CD14-positive monocyte (primary cell): ENCODE measurements at regions not wholly inside any gene's neighbourhood (a gene's known extent, or its start where the extent isn't known, plus 50 kb on each side); places are given as distances from the start of the nearest gene placed in this dataset.
"Not testable (repeated sequence)": the region's sequence is repeated elsewhere in the genome, so short reads cannot be mapped to it uniquely, and the experiment has no call there.

Source experiments
- DNase-seq, 3 donors: peaks; one replicate each; pipeline ENCODE4 v3.0.0-alpha.2; 2011 to 2022
- H2AFZ ChIP-seq: 2 replicates; pipeline ENCODE4 v1.6.0; 2012; ENCODE audit warnings: mild to moderate bottlenecking, low read depth, low read length, inconsistent platforms; ENCODE audit not compliant: insufficient read depth, poor library complexity, severe bottlenecking
- H3K27ac ChIP-seq, 2 donors: 1 replicate in 1 of 2; 2 replicates in 1 of 2; pipeline ENCODE4 v1.5.1; 2012 to 2013; ENCODE audit warnings: low read length in 2 of 2, control low read depth in 1 of 2, inconsistent platforms in 1 of 2, low read depth in 1 of 2, mild to moderate bottlenecking in 1 of 2
- H3K27me3 ChIP-seq, 2 donors: one replicate each; pipeline versions ENCODE4 v1.6.0 to v1.6.1; 2011 to 2013; ENCODE audit warnings: low read length in 2 of 2; ENCODE audit not compliant: control insufficient read depth in 2 of 2, insufficient read depth in 2 of 2
- H3K36me3 ChIP-seq, 2 donors: replicated peaks in 1 of 2; 1 replicate in 1 of 2; 2 replicates in 1 of 2; pipeline versions ENCODE4 v1.5.1 to v1.6.1; 2012 to 2013; ENCODE audit warnings: low read length in 2 of 2, control low read depth in 1 of 2, inconsistent platforms in 1 of 2, mild to moderate bottlenecking in 1 of 2; ENCODE audit not compliant: insufficient read depth in 2 of 2, control insufficient read depth in 1 of 2
- H3K4me1 ChIP-seq, 2 donors: 1 replicate in 1 of 2; 2 replicates in 1 of 2; pipeline versions ENCODE4 v1.5.1 to v1.6.1; 2012 to 2013; ENCODE audit warnings: low read length in 2 of 2, control low read depth in 1 of 2, inconsistent platforms in 1 of 2, mild to moderate bottlenecking in 1 of 2, moderate library complexity in 1 of 2; ENCODE audit not compliant: insufficient read depth in 2 of 2, control insufficient read depth in 1 of 2
- H3K4me2 ChIP-seq: replicated peaks from 2 replicates; pipeline ENCODE3; 2012; ENCODE audit warnings: low read length, moderate library complexity, mild to moderate bottlenecking; ENCODE audit not compliant: poor library complexity, severe bottlenecking; ENCODE audit errors: extremely low read depth
- H3K4me3 ChIP-seq, 3 experiments: fragments of 200-600 bp in 1 of 3; sonication (generic) in 1 of 3; replicated peaks in 1 of 3; 1 replicate in 2 of 3; 2 replicates in 1 of 3; pipeline ENCODE4 v1.5.1; 2011 to 2013; ENCODE audit warnings: low read length in 3 of 3, mild to moderate bottlenecking in 3 of 3, control low read depth in 2 of 3, low read depth in 2 of 3, inconsistent platforms in 1 of 3, moderate library complexity in 1 of 3
- H3K79me2 ChIP-seq: 2 replicates; pipeline ENCODE4 v1.6.0; 2012; ENCODE audit warnings: mild to moderate bottlenecking, control low read depth, inconsistent platforms, low read length, moderate library complexity; ENCODE audit not compliant: insufficient read depth
- H3K9ac ChIP-seq: 2 replicates; pipeline ENCODE4 v1.6.0; 2017; ENCODE audit warnings: low read length, mild to moderate bottlenecking; ENCODE audit not compliant: insufficient read depth, poor library complexity, severe bottlenecking
- H3K9me3 ChIP-seq, 2 donors: replicated peaks in 1 of 2; 1 replicate in 1 of 2; 2 replicates in 1 of 2; pipeline versions ENCODE4 v1.5.1 to v1.6.1; 2012 to 2013; ENCODE audit warnings: low read length in 2 of 2, control low read depth in 1 of 2; ENCODE audit not compliant: control insufficient read depth in 1 of 2, insufficient read depth in 1 of 2
- H4K20me1 ChIP-seq: 2 replicates; pipeline ENCODE4 v1.6.0; 2012; ENCODE audit warnings: mild to moderate bottlenecking, low read length, control low read depth, moderate library complexity; ENCODE audit not compliant: insufficient read depth
- H3K27ac Mint-ChIP-seq, 7 donors: one replicate each; pipeline ENCODE4 v1.8.0; 2020; ENCODE audit warnings: mild to moderate bottlenecking in 7 of 7, mixed read lengths in 7 of 7, moderate library complexity in 6 of 7, inconsistent platforms in 2 of 7
- H3K27me3 Mint-ChIP-seq, 3 donors: one replicate each; pipeline ENCODE4 v1.8.0; 2021 to 2022; ENCODE audit warnings: low read depth in 3 of 3, mild to moderate bottlenecking in 3 of 3, mixed read lengths in 3 of 3, moderate library complexity in 3 of 3, inconsistent platforms in 1 of 3
- H3K36me3 Mint-ChIP-seq, 2 donors: one replicate each; pipeline ENCODE4 v1.8.0; 2020; ENCODE audit warnings: mixed read lengths in 2 of 2, inconsistent platforms in 1 of 2, mild to moderate bottlenecking in 1 of 2
- H3K4me1 Mint-ChIP-seq: one replicate; pipeline ENCODE4 v1.8.0; 2020; ENCODE audit warnings: mild to moderate bottlenecking, mixed read lengths
- H3K4me3 Mint-ChIP-seq, 2 donors: one replicate each; pipeline ENCODE4 v1.8.0; 2020; ENCODE audit warnings: mild to moderate bottlenecking in 2 of 2, mixed read lengths in 2 of 2, moderate library complexity in 1 of 2
- H3K9me3 Mint-ChIP-seq, 7 donors: one replicate each; pipeline ENCODE4 v1.8.0; 2020 to 2022; ENCODE audit warnings: mixed read lengths in 7 of 7, mild to moderate bottlenecking in 6 of 7, moderate library complexity in 6 of 7, inconsistent platforms in 2 of 7
- WGBS: methylation state at CpG from one replicate; pipeline ENCODE4 v1.1.5; 2013; ENCODE audit warnings: missing lambda C conversion rate; ENCODE audit not compliant: insufficient coverage; 5-methylcytosine and 5-hydroxymethylcytosine counted together
- intact Hi-C, 2 donors: fragments of 100-400 bp; cut with micrococcal nuclease; formaldehyde crosslinking; loops; one replicate each; pipeline versions ENCODE4 v1.15.0 to v1.15.1; 2023
- TF ChIP-seq, protein P1 (sequence below): fragments of 200-600 bp; IDR thresholded peaks from one replicate; pipeline ENCODE4 v1.8.0; 2022; ENCODE audit warnings: antibody characterized with exemption, mild to moderate bottlenecking

DNA sequence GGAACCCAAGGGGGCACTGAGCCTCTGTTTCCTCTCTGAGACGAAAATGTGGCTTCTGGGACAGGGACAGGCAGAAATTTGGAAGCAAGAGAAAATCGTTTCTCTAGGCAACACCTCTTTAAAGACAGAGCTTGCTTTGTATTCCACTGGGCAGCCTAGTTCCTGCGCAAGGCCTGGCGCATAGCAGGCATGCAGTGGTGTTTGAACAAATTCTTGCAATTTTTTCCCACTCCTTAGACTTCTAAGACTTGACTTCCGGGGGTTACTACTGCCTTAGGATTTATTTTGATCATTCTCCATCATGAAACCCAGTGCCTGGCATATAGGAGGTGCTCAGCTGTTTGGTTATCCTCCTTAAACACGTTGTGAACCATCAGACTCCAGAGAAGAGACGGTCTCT lies 249.0 kb upstream of the KCNG1 start:
- Histone ChIP-seq H3K9me3 (peaks cover 0 to 6% of the 10 kb centered on the region in 2 donors), H3K4me2 (no peak overlapping the region), H3K79me2 (no peaks in the 10 kb centered on the region), H4K20me1 (no peaks in the 10 kb centered on the region), H3K27me3 (peaks cover 0 to 4% of the 10 kb centered on the region in 2 donors), H2AFZ (no peak overlapping the region), H3K4me1 (no peaks in the 10 kb centered on the region), H3K27ac (no peak overlapping the region), H3K36me3 (no peaks in the 10 kb centered on the region), H3K9ac (no peak overlapping the region), H3K4me3 (no peak overlapping the region)
- no peak overlapping the region for H3K27ac Mint-ChIP-seq
- H3K36me3 Mint-ChIP-seq, result no peaks in the 10 kb centered on the region
- intact Hi-C loops, result no loop called here
- 93% methylated on average over 3 of the region's 7 CpGs for WGBS
- TF ChIP-seq, protein P1, sequence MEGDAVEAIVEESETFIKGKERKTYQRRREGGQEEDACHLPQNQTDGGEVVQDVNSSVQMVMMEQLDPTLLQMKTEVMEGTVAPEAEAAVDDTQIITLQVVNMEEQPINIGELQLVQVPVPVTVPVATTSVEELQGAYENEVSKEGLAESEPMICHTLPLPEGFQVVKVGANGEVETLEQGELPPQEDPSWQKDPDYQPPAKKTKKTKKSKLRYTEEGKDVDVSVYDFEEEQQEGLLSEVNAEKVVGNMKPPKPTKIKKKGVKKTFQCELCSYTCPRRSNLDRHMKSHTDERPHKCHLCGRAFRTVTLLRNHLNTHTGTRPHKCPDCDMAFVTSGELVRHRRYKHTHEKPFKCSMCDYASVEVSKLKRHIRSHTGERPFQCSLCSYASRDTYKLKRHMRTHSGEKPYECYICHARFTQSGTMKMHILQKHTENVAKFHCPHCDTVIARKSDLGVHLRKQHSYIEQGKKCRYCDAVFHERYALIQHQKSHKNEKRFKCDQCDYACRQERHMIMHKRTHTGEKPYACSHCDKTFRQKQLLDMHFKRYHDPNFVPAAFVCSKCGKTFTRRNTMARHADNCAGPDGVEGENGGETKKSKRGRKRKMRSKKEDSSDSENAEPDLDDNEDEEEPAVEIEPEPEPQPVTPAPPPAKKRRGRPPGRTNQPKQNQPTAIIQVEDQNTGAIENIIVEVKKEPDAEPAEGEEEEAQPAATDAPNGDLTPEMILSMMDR, result no peak
- no peak for DNase-seq
- H3K9me3 Mint-ChIP-seq, result peaks cover 2 to 20% (median 4%) of the 10 kb centered on the region in 7 donors
- H3K4me3 Mint-ChIP-seq, result no peak overlapping the region
- H3K27me3 Mint-ChIP-seq, result peaks cover 5 to 29% (median 11%) of the 10 kb centered on the region in 3 donors
- peaks cover 5% of the 10 kb centered on the region for H3K4me1 Mint-ChIP-seq

GRCh38 chr20:51271289-51271688 lies 248.4 kb upstream of the KCNG1 start:
- Mint-ChIP-seq H3K9me3 (peaks cover 2 to 20% (median 6%) of the 10 kb centered on the region in 7 donors), H3K27me3 (peaks cover 2 to 22% (median 9%) of the 10 kb centered on the region in 3 donors)
- H3K4me2 ChIP-seq, H2AFZ ChIP-seq, H3K27ac Mint-ChIP-seq, H3K4me1 Mint-ChIP-seq, H3K36me3 ChIP-seq, H3K4me3 ChIP-seq, H3K27me3 ChIP-seq, H3K79me2 ChIP-seq, H3K27ac ChIP-seq, H3K9me3 ChIP-seq, H3K4me3 Mint-ChIP-seq, DNase-seq, intact Hi-C loops, H3K36me3 Mint-ChIP-seq, H4K20me1 ChIP-seq, H3K4me1 ChIP-seq, H3K9ac ChIP-seq: not testable (repeated sequence)
- WGBS, result no CpG with 5 or more reads among the region's 2 CpGs
